ENCODE measurements at regions not wholly inside any gene's neighbourhood (a gene's known extent, or its start where the extent isn't known, plus 50 kb on each side); places are given as distances from the start of the nearest gene placed in this dataset.

- no peak overlapping the region for H3K4me3 ChIP-seq (replicated peaks in 1 of 2; ENCODE audit: low read depth in 1 of 2, low read length in 2 of 2)
- H2AFZ ChIP-seq (ENCODE audit: low read depth, low read length, poor library complexity, severe bottlenecking) = no peak overlapping the region
- H3K4me1 ChIP-seq (ENCODE audit: control insufficient read depth in 1 of 2, insufficient read depth in 2 of 2, low read length in 2 of 2) = no peaks in the 10 kb centered on the region
- no peaks in the 10 kb centered on the region for H4K20me1 ChIP-seq (ENCODE audit: insufficient read depth)
- ATAC-seq (no peak), DNase-seq (ENCODE audit: low read depth, low spot score) (no peak)
- intact Hi-C loops (cut with micrococcal nuclease) = no loop called here
- no peaks in the 10 kb centered on the region for H3K27me3 ChIP-seq (ENCODE audit: insufficient read depth, low read length)
- H3K9me2 ChIP-seq (ENCODE audit: insufficient read depth) = no peaks in the 10 kb centered on the region
- no peak overlapping the region for H3K27ac ChIP-seq (ENCODE audit: low read depth, low read length)
- H3K79me2 ChIP-seq (ENCODE audit: insufficient read depth, low read length) = no peaks in the 10 kb centered on the region
- ChIA-PET CTCF (no interaction called here), RAD21 (ENCODE audit: low non-redundant PET in 1 of 2, low total read pairs in 2 of 2, uncharacterized antibody in 2 of 2, unreplicated experiment in 2 of 2) (no interaction called here), POLR2A (no interaction called here)
- no peak overlapping the region for H3K4me2 ChIP-seq (ENCODE audit: low read length)
- BruUV-seq (replicated peaks) = no TSS peak
- H3K9ac ChIP-seq (ENCODE audit: low read length) = no peak overlapping the region
- H3K9me3 ChIP-seq (ENCODE audit: control insufficient read depth in 1 of 2, insufficient read depth in 1 of 2, low read depth in 1 of 2, low read length in 2 of 2) = no peaks in the 10 kb centered on the region
- TF ChIP-seq ZBTB33 (IDR thresholded peaks at IDR 0.05; ENCODE audit: extremely low read depth, insufficient replicate concordance, low read length) (no peak), ELF1 (IDR thresholded peaks at IDR 0.05; ENCODE audit: borderline replicate concordance, low read depth) (no peak), EGR1 (IDR thresholded peaks at IDR 0.05; ENCODE audit: low read depth) (no peak), RAD21 (IDR thresholded peaks at IDR 0.05; ENCODE audit: low read depth) (no peak), MAX (IDR thresholded peaks at IDR 0.05) (no peak), ZNF274 (IDR thresholded peaks at IDR 0.05; ENCODE audit: low read depth, low read length) (no peak), SIN3A (IDR thresholded peaks at IDR 0.05; ENCODE audit: low read depth) (no peak), EZH2phosphoT487 (IDR thresholded peaks at IDR 0.05; ENCODE audit: borderline replicate concordance) (no peak), SP1 (IDR thresholded peaks at IDR 0.05; ENCODE audit: low read depth) (no peak), JUND (IDR thresholded peaks at IDR 0.05) (no peak), POLR2A (IDR thresholded peaks at IDR 0.05; ENCODE audit: borderline replicate concordance, extremely low read depth, insufficient read depth, insufficient read length) (no peak), FOSL1 (IDR thresholded peaks at IDR 0.05; ENCODE audit: low read depth) (no peak)
- TF ChIP-seq, protein P1, sequence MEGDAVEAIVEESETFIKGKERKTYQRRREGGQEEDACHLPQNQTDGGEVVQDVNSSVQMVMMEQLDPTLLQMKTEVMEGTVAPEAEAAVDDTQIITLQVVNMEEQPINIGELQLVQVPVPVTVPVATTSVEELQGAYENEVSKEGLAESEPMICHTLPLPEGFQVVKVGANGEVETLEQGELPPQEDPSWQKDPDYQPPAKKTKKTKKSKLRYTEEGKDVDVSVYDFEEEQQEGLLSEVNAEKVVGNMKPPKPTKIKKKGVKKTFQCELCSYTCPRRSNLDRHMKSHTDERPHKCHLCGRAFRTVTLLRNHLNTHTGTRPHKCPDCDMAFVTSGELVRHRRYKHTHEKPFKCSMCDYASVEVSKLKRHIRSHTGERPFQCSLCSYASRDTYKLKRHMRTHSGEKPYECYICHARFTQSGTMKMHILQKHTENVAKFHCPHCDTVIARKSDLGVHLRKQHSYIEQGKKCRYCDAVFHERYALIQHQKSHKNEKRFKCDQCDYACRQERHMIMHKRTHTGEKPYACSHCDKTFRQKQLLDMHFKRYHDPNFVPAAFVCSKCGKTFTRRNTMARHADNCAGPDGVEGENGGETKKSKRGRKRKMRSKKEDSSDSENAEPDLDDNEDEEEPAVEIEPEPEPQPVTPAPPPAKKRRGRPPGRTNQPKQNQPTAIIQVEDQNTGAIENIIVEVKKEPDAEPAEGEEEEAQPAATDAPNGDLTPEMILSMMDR (IDR thresholded peaks at IDR 0.05 in 2 of 3, conservative IDR thresholded peaks at IDR 0.05 in 1 of 3; ENCODE audit: borderline replicate concordance in 1 of 3, insufficient read depth in 1 of 3, low read depth in 2 of 3, low read length in 2 of 3) = no peak
- no peaks in the 10 kb centered on the region for H3K36me3 ChIP-seq (ENCODE audit: control insufficient read depth in 1 of 2, insufficient read depth in 2 of 2, low read length in 2 of 2)
These were observed 361.5 kb upstream of the HS3ST1 start for GRCh38 chr4:11790230-11790629.
